ENCODE measurements at regions not wholly inside any gene's neighbourhood (a gene's known extent, or its start where the extent isn't known, plus 50 kb on each side); places are given as distances from the start of the nearest gene placed in this dataset.
A peak's percentile ranks its signal among the peaks of the same experiment; 100 is the strongest.

DNA sequence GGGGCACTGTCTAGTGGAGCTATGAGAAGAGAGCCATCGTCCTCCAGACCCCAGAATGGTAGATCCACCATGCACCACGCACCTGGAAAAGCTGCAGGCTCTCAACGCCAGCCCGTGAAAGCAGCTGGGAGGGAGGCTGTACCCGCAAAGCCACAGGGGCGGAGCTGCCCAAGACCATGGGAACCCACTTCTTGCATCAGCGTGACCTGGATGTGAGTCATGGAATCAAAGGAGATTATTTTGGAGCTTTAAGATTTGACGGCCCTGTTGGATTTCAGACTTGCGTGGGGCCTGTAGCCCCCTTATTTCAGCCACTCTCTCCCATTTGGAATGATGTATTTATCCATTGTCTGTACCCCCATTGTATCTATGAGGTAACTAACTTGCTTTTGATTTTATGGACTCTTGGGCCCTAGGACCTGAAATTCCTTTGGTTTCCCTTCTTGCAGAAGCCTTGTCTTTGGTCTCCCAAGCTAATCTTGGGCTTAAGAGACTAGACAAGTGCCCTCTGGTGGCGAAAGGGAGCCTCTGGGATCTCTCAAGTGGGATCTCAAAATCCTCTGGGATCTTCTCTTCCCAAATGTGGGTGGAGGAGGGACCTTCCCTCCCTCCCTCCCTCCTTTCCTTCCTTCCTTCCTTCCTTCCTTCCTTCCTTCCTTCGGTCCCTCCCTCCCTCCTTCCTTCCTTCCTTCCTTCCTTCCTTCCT is 58.2 kb upstream of the HAPSTR1 start:
- no peak overlapping the region for H3K4me3 ChIP-seq (replicated peaks; ENCODE audit: low read depth, low read length)
- no peak for DNase-seq (ENCODE audit: extremely low read depth, low read depth)
- TF ChIP-seq, protein P1, sequence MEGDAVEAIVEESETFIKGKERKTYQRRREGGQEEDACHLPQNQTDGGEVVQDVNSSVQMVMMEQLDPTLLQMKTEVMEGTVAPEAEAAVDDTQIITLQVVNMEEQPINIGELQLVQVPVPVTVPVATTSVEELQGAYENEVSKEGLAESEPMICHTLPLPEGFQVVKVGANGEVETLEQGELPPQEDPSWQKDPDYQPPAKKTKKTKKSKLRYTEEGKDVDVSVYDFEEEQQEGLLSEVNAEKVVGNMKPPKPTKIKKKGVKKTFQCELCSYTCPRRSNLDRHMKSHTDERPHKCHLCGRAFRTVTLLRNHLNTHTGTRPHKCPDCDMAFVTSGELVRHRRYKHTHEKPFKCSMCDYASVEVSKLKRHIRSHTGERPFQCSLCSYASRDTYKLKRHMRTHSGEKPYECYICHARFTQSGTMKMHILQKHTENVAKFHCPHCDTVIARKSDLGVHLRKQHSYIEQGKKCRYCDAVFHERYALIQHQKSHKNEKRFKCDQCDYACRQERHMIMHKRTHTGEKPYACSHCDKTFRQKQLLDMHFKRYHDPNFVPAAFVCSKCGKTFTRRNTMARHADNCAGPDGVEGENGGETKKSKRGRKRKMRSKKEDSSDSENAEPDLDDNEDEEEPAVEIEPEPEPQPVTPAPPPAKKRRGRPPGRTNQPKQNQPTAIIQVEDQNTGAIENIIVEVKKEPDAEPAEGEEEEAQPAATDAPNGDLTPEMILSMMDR (IDR thresholded peaks at IDR 0.05; ENCODE audit: low read depth, low read length, missing control alignments): peak; percentile 77

DNA sequence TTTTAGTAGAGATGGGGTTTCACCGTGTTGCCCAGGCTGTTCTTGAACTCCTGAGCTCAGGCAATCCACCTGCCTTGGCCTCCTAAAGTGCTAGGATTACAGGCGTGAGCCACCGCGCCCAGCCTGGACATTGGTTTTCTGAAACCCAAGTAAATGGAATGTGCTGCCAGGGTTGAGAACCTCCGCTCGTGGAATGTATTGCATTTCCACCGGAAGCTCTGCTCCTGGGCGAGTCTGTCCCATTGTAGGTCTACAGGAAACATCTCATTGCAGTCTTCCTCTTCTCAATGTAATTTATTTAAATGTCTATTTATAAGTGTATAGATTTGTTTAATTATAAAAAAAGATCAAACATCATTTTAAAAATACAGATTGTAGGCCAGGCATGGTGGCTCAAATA is 57.4 kb upstream of the HAPSTR1 start:
- no peak overlapping the region for H3K4me3 ChIP-seq (replicated peaks; ENCODE audit: low read depth, low read length)
- TF ChIP-seq, protein P1 (IDR thresholded peaks at IDR 0.05; ENCODE audit: low read depth, low read length, missing control alignments): no peak
- DNase-seq (ENCODE audit: extremely low read depth, low read depth): no peak

DNA sequence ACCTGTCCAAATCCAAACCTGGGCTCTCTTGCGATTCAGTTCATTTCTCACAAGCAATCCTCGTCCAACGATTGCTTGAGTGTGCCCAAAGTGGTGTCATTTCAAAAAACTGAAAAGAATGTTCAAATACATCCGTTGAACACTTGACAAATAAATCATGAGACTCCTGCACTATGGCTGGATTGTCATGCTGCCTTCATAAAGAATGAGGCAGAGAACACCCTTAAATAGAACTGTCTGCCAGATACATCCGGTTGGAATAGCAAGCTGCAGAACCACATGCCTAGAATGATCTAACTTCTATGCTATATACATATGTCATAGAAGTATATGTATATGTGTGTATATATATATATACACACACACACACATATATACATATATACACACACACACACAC is 55.4 kb upstream of the HAPSTR1 start:
- TF ChIP-seq, protein P1 (IDR thresholded peaks at IDR 0.05; ENCODE audit: low read depth, low read length, missing control alignments): no peak
- H3K4me3 ChIP-seq (replicated peaks; ENCODE audit: low read depth, low read length): no peak overlapping the region
- no peak for DNase-seq (ENCODE audit: extremely low read depth, low read depth)

DNA sequence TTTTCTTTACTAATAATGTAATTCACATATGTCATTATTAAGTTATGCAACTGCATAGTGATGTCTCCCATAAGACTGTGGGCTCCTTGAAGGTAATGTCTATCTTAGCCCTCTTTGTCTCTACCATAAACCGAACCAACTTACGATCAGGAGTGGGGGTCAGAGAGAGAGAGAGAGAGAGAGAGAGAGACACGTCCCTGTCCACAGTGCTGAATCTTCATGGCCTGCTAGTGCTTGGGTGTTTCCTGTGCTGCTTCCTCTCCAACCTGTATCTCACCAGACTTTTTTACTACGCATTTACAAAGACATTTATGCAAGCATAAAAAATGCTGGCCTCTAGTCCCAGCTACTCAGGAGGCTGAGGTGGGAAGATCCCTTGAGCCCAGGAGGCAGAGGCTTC is 52.2 kb upstream of the HAPSTR1 start:
- TF ChIP-seq, protein P1 (IDR thresholded peaks at IDR 0.05; ENCODE audit: low read depth, low read length, missing control alignments): no peak
- H3K4me3 ChIP-seq (replicated peaks; ENCODE audit: low read depth, low read length): no peak overlapping the region
- DNase-seq (ENCODE audit: extremely low read depth, low read depth): no peak

DNA sequence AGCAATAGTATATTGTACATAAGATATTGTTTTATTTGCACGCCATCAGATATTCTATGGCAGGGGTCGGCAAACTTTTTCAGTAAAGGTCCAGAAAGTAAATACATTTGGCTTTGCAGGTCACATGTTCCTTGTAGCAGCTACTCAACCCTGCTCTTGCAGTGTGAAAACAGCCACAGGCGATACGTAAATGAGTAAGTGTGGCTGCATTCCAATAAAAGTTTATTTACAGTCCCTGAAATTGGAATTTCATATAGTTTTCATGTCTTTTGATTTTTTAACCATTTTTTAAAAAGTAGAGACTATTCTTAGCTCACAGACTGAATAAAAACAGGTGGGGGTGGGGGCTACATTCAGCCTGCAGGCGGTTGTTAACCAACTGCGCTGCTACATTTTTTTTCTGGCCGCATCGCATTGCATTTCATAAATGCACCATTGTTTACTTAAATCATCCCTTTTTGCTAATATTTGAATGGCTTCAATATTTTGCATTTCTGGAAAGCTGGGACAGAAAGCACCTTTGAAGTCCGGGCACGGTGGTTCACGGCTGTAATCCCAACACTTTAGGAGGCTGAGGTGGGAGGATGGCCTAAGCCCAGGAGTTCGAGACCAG is 50.5 kb upstream of the HAPSTR1 start:
- no peak overlapping the region for H3K4me3 ChIP-seq (replicated peaks; ENCODE audit: low read depth, low read length)
- DNase-seq (ENCODE audit: extremely low read depth, low read depth): no peak
- TF ChIP-seq, protein P1 (IDR thresholded peaks at IDR 0.05; ENCODE audit: low read depth, low read length, missing control alignments): no peak

Measured in HFF-Myc (cell line).